ENCODE measurements at regions not wholly inside any gene's neighbourhood (a gene's known extent, or its start where the extent isn't known, plus 50 kb on each side); places are given as distances from the start of the nearest gene placed in this dataset.
"Not testable (repeated sequence)": the region's sequence is repeated elsewhere in the genome, so short reads cannot be mapped to it uniquely, and the experiment has no call there.

DNA sequence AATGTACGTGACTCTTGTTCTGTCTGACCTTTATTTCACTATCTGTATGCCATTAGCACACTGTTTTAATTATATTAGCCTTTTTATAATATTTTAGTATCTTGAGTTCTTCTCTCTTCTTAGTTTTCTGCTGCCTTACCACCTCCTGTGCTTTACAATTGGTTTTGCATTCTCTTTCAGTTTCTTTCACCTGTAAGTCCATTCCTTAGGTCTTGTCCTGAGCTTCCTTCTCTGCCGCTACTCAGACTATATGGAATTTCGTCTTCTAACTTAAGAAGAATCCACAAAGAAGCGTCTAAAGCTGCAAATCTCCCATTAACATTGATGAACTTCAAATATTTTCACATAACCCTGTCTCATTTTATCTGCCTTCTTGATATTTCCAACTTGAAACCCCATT, 642.9 kb downstream of the MAT2B start:
- in situ Hi-C loops (cut with HindIII; ENCODE audit: low pct_unique_long_range_greater_than_20kb, low sequenced_read_pairs): no loop called here
- DNase-seq (ENCODE audit: low read depth, low spot score): no peak

DNA sequence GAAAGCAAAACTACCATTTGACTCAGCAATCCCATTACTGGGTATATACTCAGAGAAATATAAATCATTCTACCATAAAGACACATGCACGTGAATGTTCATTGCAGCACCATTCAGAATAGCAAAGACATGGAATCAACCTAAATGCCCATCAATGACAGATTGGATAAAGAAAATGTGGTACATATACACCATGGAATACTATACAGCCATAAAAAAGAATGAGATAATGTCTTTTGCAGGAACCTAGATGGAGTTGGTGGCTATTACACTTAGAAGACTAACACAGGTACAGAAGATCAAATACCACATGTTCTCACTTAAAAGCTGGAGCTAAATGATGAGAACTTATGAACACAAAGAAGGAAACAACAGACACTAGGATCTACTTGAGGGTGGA, 647.1 kb downstream of the MAT2B start:
- DNase-seq (ENCODE audit: low read depth, low spot score); in situ Hi-C loops (cut with HindIII; ENCODE audit: low pct_unique_long_range_greater_than_20kb, low sequenced_read_pairs): not testable (repeated sequence)

DNA sequence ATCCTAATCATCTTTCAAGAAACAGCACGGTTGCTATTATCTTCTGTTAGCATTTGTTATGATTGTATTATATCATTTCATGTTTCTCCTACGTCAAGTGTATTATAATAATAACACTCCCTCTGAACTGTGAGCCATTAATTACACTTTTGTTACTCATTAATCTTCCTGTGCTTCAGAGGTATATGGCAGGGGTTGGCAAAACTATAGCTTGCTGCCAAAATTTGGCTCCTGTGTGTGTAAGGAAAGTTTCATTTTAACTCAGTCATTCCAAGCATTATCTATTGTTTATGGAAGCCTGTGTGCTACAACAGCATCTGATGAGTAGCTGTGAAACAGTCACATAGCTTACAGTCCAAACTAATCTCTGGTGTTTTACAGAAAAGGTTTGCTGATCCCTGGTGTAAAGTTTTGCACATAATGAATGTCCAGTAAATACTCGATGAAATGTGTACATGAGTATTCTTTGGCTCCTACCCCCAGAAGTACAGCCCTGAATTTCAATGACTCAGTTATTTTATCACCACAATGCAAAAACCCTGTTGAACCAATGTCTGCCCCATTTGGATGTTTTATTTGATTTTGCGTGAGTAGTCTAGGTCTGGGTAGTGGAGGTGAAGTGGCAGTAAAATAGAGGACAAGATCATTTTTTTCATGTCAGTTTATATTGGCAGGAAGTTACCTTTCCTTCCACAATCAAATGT, 648.2 kb downstream of the MAT2B start:
- DNase-seq (ENCODE audit: low read depth, low spot score): peak; percentile 12
- in situ Hi-C loops (cut with HindIII; ENCODE audit: low pct_unique_long_range_greater_than_20kb, low sequenced_read_pairs): no loop called here

DNA sequence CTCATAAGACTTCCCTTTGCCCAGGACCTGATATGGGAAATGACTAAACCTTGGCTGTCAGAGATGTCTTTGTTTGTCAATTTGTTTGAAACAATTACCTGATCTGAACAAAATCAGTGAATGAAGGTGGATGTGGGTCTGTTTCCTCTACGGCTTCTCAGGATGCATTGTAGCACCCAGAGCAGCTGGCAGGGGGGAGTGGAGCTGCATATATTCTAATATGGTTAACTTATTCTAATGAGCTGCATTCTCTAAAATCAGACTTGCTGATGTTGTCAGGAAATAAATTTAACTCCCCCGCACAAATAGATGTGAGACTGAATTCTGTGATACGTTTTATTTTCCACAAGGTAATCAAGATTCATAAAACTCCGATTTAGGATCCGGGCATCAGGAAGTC, 665.4 kb downstream of the MAT2B start:
- no peak for DNase-seq (ENCODE audit: low read depth, low spot score)
- in situ Hi-C loops (cut with HindIII; ENCODE audit: low pct_unique_long_range_greater_than_20kb, low sequenced_read_pairs): no loop called here

DNA sequence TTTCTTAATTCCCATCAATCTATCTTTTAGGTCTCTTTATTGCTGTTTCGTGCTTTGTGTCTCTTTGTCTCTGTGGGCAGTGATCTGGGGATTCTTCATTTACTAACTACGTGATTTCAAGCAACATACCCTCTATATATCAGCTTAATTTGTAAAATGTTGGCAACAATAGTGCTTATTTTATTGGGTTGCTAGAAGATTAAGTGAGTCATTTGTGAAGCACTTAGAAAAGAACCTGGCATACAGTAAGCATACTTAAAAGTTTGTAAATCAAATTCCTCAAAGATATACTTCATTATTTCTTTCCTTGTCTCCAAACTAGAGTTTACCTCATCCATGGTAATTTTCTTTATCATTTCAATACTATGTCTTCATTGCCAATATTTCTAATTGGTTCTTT, 669.7 kb downstream of the MAT2B start:
- in situ Hi-C loops (cut with HindIII; ENCODE audit: low pct_unique_long_range_greater_than_20kb, low sequenced_read_pairs): no loop called here
- no peak for DNase-seq (ENCODE audit: low read depth, low spot score)

DNA sequence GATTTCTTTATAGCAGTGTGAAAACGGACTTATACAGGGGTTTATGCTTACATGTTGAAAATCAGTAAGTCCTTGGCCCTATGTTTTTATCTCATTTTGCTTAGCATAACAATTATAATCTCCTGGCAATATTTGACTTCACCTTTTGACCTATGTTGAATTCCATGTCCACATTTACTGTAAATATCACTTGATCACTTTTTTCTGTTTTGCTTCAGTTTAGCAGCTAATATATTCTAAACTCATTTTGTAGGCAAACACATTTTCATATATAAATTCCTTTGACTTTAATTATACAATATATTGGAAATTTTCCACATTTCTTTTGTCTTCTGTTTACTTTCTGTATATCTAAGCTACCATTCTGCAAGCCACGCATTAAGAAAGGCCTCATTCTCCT, 674.0 kb downstream of the MAT2B start:
- in situ Hi-C loops (cut with HindIII; ENCODE audit: low pct_unique_long_range_greater_than_20kb, low sequenced_read_pairs): no loop called here
- no peak for DNase-seq (ENCODE audit: low read depth, low spot score)

DNA sequence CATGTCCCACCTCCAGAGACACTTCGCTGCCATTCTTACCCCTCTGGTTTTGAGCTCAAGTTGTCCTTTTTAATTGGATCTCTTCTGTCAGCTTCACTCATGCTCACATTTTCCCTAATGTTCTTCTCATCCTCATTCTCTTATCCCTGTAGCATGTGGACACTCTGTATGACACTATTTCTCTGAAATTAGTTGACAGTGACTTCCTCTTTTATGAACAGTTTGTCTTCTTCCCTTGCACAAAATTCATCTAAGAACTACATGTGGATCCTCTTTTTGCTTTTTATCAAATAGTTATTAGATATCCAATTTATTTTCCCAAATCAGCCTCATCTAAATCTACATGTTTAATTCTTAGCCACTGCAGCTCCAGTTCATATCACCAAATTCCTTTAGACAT, 676.2 kb downstream of the MAT2B start:
- DNase-seq (ENCODE audit: low read depth, low spot score): no peak
- in situ Hi-C loops (cut with HindIII; ENCODE audit: low pct_unique_long_range_greater_than_20kb, low sequenced_read_pairs): no loop called here

DNA sequence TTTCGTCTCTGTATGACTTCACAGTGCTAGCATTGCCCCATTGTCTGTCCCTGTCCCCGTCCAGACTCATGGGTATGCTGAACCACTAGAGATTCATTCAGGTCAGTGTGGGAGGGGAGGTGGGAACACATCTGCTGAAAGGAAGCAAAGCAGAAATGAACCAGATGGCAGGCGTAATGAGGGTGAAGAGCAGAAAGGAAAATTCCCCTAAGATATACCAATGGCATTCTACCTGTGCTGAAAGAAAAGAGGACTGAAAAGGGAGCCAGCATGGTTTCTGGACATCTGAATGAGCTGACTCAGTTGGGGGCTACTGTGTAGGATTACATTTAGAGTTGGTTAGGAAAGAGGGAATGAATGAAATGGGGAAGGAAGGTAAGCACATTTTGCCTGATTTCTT, 678.7 kb downstream of the MAT2B start:
- in situ Hi-C loops (cut with HindIII; ENCODE audit: low pct_unique_long_range_greater_than_20kb, low sequenced_read_pairs): no loop called here
- DNase-seq (ENCODE audit: low read depth, low spot score): no peak

DNA sequence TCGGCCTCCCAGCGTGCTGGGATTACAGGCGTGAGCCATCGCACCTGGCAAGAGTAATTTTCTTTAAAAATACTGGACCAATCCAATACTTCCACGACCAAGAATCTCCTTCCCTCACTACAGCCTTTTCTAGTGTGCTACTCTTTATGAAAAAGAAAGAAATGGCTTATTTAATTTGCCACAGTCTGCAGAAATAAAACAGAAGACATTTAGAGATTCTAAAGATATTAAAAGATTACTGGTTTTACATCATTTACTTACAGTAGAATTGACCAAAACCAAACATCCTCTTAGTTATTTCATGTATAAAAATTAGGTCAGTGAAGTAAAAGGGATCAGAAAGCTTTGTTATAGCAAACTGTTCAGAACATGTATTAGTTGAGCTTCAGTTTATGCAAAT, 679.6 kb downstream of the MAT2B start:
- no peak for DNase-seq (ENCODE audit: low read depth, low spot score)
- in situ Hi-C loops (cut with HindIII; ENCODE audit: low pct_unique_long_range_greater_than_20kb, low sequenced_read_pairs): no loop called here

DNA sequence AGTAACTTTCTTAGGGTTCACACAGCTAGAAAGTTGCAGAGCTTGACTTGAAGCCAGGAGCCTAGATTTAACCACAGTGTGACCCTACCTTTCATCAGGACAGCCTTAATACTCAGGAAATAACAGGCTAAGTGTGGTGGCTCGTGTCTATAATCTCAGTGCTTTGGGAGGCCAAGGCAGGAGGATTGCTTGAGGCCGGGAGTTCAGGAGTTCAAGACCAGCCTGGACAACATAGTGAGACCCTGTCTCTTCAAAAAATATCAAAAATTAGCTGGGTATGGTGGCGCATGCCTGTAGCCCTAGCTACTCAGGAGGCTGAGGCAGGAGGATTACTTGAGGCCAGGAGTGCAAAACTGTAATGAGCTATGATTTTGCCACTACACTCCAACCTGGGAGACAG, 681.1 kb downstream of the MAT2B start:
- in situ Hi-C loops (cut with HindIII; ENCODE audit: low pct_unique_long_range_greater_than_20kb, low sequenced_read_pairs): no loop called here
- DNase-seq (ENCODE audit: low read depth, low spot score): no peak

DNA sequence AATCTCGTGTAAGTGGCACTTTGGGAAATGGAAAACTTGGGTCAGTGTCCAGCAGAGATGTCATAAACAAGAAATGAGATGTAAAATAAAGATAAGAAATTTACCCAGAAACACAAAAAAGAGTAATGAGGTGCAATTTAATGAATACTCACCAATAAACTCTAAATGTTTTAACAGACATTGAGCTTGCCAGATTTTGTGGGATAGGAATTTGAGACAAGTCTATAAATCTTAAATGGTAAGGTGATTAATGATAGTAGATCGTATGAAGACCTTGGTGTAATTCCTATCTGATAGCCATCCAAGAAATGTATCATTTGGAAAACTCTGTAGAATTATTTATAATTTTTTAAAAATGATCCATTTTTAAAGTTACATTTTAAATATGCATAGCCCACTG, 682.4 kb downstream of the MAT2B start:
- no peak for DNase-seq (ENCODE audit: low read depth, low spot score)
- in situ Hi-C loops (cut with HindIII; ENCODE audit: low pct_unique_long_range_greater_than_20kb, low sequenced_read_pairs): no loop called here

DNA sequence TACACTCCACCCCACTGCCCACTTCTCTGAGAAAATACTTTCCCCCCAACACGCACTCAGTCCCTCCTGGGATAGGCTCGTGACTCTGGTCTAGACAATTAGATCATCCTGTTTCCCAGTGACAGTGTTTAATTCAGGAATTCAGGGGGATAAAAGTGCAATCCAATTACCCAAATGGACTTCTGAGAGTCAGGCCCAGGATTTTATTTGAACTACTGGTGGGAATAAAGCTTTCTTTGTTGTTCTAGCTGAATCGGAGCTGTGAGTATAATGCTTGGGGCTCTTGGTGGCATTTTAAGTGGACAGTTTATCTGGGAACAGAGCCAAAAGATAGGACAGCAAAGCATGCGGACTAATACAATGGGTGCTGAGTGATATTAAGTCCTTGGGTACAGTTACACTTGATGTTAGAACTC, 683.3 kb downstream of the MAT2B start:
- in situ Hi-C loops (cut with HindIII; ENCODE audit: low pct_unique_long_range_greater_than_20kb, low sequenced_read_pairs): no loop called here
- peak; percentile 85 for DNase-seq (ENCODE audit: low read depth, low spot score)

DNA sequence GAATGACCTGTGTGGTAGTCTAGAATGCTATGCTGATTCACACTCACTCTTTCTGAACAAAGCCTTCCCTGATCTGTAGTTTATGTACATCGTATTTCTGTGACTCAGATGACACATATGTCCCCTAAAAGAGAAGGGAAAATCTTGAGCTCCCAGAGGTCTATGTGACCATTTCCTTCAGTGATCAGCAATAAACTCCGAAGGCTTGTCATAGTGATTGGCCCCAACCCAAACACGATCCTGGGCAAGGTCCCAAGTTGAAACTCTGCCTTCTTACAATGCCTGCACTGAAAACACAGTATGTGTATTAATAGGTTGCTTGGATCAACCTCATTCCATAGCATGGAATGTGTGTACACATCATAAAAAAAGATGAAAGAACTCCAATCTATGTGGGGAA, 685.8 kb downstream of the MAT2B start:
- DNase-seq (ENCODE audit: low read depth, low spot score): peak; percentile 22
- in situ Hi-C loops (cut with HindIII; ENCODE audit: low pct_unique_long_range_greater_than_20kb, low sequenced_read_pairs): no loop called here

DNA sequence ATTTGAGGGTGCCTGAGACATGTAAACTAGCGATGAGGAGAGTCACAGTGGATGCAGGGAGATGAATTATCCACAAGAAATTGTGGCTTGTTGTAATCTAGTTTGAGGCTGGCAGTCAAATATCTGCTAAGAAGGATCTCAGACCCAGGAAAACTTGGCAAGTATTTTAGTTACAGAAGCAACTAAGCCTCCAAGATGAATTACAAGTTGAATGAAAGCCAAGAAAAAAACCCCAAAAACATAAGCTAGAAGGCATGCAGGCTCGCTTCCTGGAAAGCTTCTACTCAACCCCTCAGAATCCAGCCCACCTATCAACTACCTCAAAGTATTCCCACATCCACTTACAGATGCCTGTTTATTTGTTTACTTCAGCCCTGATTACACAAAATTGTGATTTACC, 696.9 kb downstream of the MAT2B start:
- no peak for DNase-seq (ENCODE audit: low read depth, low spot score)
- in situ Hi-C loops (cut with HindIII; ENCODE audit: low pct_unique_long_range_greater_than_20kb, low sequenced_read_pairs): no loop called here

DNA sequence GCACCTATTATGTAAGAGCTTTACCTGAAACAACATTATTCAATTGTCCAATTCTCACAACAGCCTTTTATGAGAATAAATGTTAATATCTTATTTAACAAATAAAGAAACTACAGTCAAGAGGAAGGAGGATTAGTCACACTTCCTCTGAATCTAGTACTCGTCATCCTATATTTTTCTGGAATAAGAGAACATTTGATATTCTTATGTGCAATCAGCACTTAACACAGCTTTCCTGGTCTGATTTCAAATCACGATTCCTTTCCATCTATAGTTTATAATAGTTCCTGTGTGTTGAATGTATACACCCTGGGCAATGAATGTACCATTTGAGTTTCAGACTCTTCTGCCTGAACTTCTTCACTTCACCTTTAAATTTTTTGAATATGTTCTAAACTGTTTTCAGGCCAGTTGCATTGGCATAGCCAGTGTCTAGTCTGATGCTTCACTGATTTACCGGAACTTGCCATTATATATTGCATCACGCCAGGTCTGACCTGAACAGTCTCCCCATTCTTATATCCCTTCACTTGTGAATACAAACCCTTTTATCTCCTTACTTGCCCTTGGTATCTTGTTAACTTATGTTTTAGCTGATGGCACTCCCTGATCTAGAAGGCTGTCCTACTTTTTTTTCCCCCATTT, 698.3 kb downstream of the MAT2B start:
- in situ Hi-C loops (cut with HindIII; ENCODE audit: low pct_unique_long_range_greater_than_20kb, low sequenced_read_pairs): no loop called here

DNA sequence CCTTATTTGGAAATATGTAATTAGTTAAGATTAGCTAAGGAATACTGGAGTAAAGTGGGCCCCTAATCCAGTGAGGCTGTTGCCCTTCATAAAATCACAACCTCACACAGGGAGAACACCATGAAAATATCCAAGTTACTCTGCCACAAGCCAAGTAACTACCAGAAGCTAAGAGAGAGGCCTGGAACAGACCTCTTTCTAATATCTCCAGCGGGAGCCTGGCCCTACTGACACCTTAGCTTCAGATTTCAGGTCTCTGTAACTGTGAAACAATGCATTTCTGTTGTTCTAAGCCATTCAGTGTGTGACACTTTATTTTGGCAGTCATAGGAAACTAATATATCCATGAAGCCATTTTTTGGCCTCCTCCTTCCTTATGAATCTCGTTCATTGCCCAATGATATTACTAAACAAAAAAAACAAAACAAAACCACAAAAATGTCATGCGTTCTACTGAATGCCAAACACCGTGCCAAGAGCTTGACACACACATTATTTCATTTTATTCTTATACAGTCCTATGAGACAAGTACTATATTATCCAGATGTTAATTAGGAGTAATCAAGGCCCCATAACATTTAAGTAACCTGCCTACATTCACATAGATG, 699.0 kb downstream of the MAT2B start:
- no peak for DNase-seq (ENCODE audit: low read depth, low spot score)
- in situ Hi-C loops (cut with HindIII; ENCODE audit: low pct_unique_long_range_greater_than_20kb, low sequenced_read_pairs): no loop called here

More for the DNA sequence above, 698.3 kb downstream of the MAT2B start:
- DNase-seq (ENCODE audit: low read depth, low spot score): peak; percentile 69

DNA sequence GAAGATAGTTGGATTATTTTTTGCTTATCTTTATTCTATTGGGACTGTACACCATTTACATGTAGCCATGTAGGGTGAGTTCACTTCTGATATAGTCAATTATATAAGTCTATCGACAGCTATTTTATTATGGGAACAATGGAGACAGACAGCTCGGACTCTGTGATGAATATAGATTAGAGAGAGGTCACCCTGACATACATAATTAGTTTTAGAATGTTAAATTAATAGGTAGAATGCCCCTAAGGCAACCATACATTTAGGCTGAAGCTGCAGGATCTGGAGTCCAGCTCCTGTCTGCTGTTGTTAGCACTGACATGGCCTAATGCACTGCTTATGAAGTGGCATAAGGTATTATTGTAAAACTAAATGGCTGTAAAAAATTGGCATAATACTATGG, 700.8 kb downstream of the MAT2B start:
- no peak for DNase-seq (ENCODE audit: low read depth, low spot score)
- in situ Hi-C loops (cut with HindIII; ENCODE audit: low pct_unique_long_range_greater_than_20kb, low sequenced_read_pairs): no loop called here

DNA sequence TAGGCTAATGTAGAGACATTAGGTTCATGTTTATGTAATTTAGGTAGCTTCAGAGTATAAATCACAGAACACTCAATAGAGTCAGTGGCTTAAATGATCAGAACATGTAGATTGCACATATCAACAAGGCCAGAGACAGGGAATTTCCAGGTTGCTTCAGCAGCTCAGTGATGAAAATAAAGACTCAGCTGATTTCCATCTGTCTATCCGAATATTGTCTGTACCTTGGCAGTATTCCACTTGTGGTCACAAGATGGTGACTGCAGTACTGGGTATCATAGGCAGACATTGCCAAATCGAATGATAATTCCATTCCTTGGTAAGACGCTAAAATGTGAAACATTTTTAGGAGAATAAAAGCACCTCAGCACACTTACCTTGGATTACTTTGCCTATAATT, 702.2 kb downstream of the MAT2B start:
- DNase-seq (ENCODE audit: low read depth, low spot score): peak; percentile 16
- in situ Hi-C loops (cut with HindIII; ENCODE audit: low pct_unique_long_range_greater_than_20kb, low sequenced_read_pairs): no loop called here

DNA sequence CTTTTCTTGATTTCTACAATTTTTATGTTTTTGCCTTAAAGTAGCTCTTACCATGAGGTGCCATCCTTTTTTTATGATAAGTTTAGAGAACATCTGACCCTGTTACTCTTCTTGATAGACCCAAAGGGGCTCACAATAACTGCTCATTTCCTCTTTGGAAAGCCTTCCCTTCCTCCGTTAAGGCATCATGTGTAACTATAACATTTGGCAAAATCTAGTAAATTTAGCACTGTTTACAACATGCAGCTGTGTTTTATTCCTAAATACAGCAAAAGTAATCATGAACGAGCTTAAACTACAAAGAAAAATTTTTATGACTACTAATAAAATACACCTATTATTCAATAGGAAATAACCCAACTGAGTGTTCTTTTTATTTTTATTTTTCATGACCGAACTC, 705.1 kb downstream of the MAT2B start:
- no peak for DNase-seq (ENCODE audit: low read depth, low spot score)
- in situ Hi-C loops (cut with HindIII; ENCODE audit: low pct_unique_long_range_greater_than_20kb, low sequenced_read_pairs): no loop called here

Measured in SK-MEL-5 (cell line).